Smooth muscle cell (in vitro differentiated cells): ENCODE measurements at regions not wholly inside any gene's neighbourhood (a gene's known extent, or its start where the extent isn't known, plus 50 kb on each side); places are given as distances from the start of the nearest gene placed in this dataset.
"Not testable (repeated sequence)": the region's sequence is repeated elsewhere in the genome, so short reads cannot be mapped to it uniquely, and the experiment has no call there.

Source experiments
- DNase-seq: peaks from one replicate; lab custom pipeline; 2025; ENCODE audit not compliant: unreplicated experiment; lab: John Stamatoyannopoulos, UW
- H2AFZ ChIP-seq: fragments of 200-600 bp; sonication (generic); 2 replicates; pipeline ENCODE4 v1.6.0; 2016; ENCODE audit warnings: antibody characterized with exemption, low read depth, mild to moderate bottlenecking
- H3F3A ChIP-seq: fragments of 200-600 bp; sonication (generic); 2 replicates; pipeline ENCODE4 v1.6.0; 2017; ENCODE audit warnings: antibody characterized with exemption, low read depth
- H3K27ac ChIP-seq: fragments of 200-600 bp; sonication (generic); 2 replicates; pipeline ENCODE4 v1.5.1; 2016; ENCODE audit warnings: low read depth, mild to moderate bottlenecking
- H3K27me3 ChIP-seq: fragments of 200-600 bp; sonication (generic); 2 replicates; pipeline ENCODE4 v1.6.1; 2016; ENCODE audit warnings: low read depth, mild to moderate bottlenecking
- H3K36me3 ChIP-seq: fragments of 200-600 bp; sonication (generic); 2 replicates; pipeline ENCODE4 v1.5.1; 2016; ENCODE audit warnings: low read depth
- H3K4me1 ChIP-seq: fragments of 200-600 bp; sonication (generic); 2 replicates; pipeline ENCODE4 v1.5.1; 2016; ENCODE audit warnings: low read depth
- H3K4me2 ChIP-seq: fragments of 200-600 bp; sonication (generic); 2 replicates; pipeline ENCODE4 v1.6.0; 2016; ENCODE audit warnings: mild to moderate bottlenecking
- H3K4me3 ChIP-seq: fragments of 200-600 bp; sonication (generic); 2 replicates; pipeline ENCODE4 v1.5.1; 2016; ENCODE audit warnings: mild to moderate bottlenecking
- H3K79me2 ChIP-seq: fragments of 200-600 bp; sonication (generic); 2 replicates; pipeline ENCODE4 v1.6.0; 2016; ENCODE audit warnings: low read depth, mild to moderate bottlenecking
- H3K9ac ChIP-seq: fragments of 200-600 bp; sonication (generic); 2 replicates; pipeline ENCODE4 v1.6.0; 2016; ENCODE audit warnings: low read depth
- H3K9me3 ChIP-seq: fragments of 200-600 bp; sonication (generic); replicated peaks from 2 replicates; pipeline ENCODE4 v1.5.1; 2016; ENCODE audit warnings: low read depth
- H4K20me1 ChIP-seq: fragments of 200-600 bp; sonication (generic); 2 replicates; pipeline ENCODE4 v1.6.0; 2016; ENCODE audit warnings: low read depth
- CTCF ChIP-seq: fragments of 200-600 bp; sonication (generic); IDR thresholded peaks from 2 replicates; pipeline ENCODE4 v1.5.1; 2017; ENCODE audit warnings: borderline replicate concordance, mild to moderate bottlenecking, antibody characterized with exemption; ENCODE audit not compliant: insufficient read depth, poor library complexity, severe bottlenecking
- WGBS: methylation state at CpG from one replicate; pipeline ENCODE4 v1.1.7; 2016; ENCODE audit warnings: low lambda C conversion rate; 5-methylcytosine and 5-hydroxymethylcytosine counted together

DNA sequence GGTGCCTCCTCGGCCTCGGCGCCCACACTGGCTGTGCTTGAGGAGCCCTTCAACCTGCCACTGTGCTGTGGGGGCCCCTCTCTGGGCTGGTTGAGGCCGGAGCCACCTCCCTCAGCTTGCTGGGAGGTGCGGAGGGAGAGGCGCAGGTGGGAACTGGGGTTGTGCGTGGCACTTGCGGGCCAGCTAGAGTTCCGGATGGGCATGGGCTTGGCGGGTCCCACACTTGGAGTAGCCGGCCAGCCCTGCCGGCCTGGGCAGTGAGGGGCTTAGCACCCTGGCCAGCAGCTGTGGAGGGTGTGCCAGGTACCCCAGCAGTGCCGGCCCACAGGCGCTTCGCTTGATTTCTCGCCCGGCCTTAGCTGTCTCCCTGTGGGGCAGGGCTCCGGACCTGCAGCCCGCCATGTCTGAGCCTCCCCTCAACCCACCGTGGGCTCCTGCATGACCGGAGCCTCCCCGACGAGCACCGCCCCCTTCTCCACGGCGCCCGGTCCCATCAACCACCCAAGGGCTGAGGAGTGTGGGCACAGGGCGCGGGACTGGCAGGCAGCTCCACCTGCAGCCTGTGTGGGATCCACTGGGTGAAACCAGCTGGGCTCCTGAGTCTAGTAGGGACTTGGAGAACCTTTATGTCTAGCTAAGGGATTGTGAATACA lies 723.8 kb downstream of the DIAPH3 start:
- H3K27ac ChIP-seq: no peak overlapping the region
- H3K27me3 ChIP-seq: no peaks in the 10 kb centered on the region
- H3F3A ChIP-seq: no peaks in the 10 kb centered on the region
- 87% methylated on average over 29 of the region's 29 CpGs for WGBS
- no peak for TF ChIP-seq CTCF
- H3K4me2 ChIP-seq: no peak overlapping the region
- no peak overlapping the region for H2AFZ ChIP-seq
- no peak for DNase-seq
- H3K36me3 ChIP-seq: no peaks in the 10 kb centered on the region
- no peak overlapping the region for H3K9ac ChIP-seq
- no peaks in the 10 kb centered on the region for H3K9me3 ChIP-seq
- H3K79me2 ChIP-seq: no peaks in the 10 kb centered on the region
- H4K20me1 ChIP-seq: no peaks in the 10 kb centered on the region
- no peak overlapping the region for H3K4me3 ChIP-seq
- no peaks in the 10 kb centered on the region for H3K4me1 ChIP-seq

- not testable (repeated sequence) for H3K27ac ChIP-seq, H3K4me1 ChIP-seq, H3F3A ChIP-seq, H3K36me3 ChIP-seq, H3K4me2 ChIP-seq, DNase-seq, H2AFZ ChIP-seq, H3K4me3 ChIP-seq, H3K79me2 ChIP-seq, H4K20me1 ChIP-seq, H3K9me3 ChIP-seq, H3K9ac ChIP-seq, H3K27me3 ChIP-seq
- WGBS: 60% methylated on average over 13 of the region's 13 CpGs
These were observed 722.7 kb downstream of the DIAPH3 start for GRCh38 chr13:59441068-59441467.

DNA sequence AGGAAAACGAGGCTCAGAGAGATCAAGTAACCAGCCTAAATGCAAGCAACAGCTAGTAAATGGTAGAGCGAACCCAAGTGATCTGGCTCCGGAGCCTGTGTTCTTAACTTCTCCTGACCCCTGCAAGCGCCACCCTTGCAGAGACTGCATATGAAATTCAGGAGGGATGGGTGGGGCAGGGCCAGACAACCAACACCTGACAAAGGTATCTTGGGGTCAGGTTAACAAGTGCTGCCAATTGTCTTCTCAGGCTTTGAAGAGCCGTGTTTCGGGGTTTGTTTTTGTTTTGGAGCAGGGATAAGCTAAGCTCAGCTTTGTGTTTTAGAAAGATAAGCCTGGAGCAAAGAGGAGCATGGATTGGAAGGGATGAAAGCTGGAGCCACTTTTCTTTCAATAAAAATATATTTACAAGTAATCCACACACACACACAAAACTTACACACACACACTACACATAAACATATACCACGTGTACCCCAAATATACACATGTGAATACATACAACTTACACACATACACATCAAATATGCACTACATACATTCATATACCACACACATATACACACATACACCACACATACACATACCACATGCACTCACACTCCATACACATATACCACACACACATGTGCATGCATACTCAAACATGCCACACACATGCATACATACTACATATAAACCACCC lies 722.0 kb downstream of the DIAPH3 start:
- 56% methylated on average over 7 of the region's 7 CpGs for WGBS
- H3K27me3 ChIP-seq: no peaks in the 10 kb centered on the region

DNA sequence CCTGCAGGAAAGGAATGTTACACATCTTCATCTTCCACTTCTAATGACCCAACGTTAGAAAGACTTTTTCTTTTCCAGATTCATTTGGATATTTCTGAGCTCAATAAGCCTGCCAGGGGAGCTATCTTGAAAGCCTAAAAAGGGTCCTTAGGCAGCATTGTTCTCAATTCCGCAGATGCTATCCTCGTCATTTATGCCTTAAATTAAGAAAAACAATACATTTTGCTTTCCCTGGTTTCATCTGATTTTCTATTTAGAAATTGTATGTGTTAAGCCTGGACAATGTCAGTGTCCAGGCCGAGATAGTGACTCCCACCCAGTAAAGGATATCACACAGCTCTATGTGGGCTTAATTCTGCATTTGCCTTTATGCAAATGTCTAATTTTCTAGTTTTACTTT lies 721.3 kb downstream of the DIAPH3 start:
- no peak for TF ChIP-seq CTCF
- H3K9me3 ChIP-seq: no peaks in the 10 kb centered on the region
- H3K4me1 ChIP-seq: peaks cover 7% of the 10 kb centered on the region
- H3F3A ChIP-seq: no peaks in the 10 kb centered on the region
- 72% methylated on average over 4 of the region's 4 CpGs for WGBS
- no peak for DNase-seq
- H3K79me2 ChIP-seq: no peaks in the 10 kb centered on the region
- H4K20me1 ChIP-seq: no peaks in the 10 kb centered on the region
- H3K9ac ChIP-seq: no peak overlapping the region
- H3K27ac ChIP-seq: no peak overlapping the region
- H3K36me3 ChIP-seq: no peaks in the 10 kb centered on the region
- no peak overlapping the region for H3K4me2 ChIP-seq
- H2AFZ ChIP-seq: no peak overlapping the region
- H3K4me3 ChIP-seq: no peak overlapping the region
- H3K27me3 ChIP-seq: no peaks in the 10 kb centered on the region

More for the DNA sequence above, 722.0 kb downstream of the DIAPH3 start:
- Histone ChIP-seq H3K4me3 (no peak overlapping the region), H3K27ac (no peak overlapping the region), H3K4me1 (peaks cover under 1% of the 10 kb centered on the region), H4K20me1 (no peaks in the 10 kb centered on the region), H3K36me3 (no peaks in the 10 kb centered on the region), H3F3A (no peaks in the 10 kb centered on the region), H3K9ac (no peak overlapping the region), H3K79me2 (no peaks in the 10 kb centered on the region), H2AFZ (no peak overlapping the region), H3K9me3 (no peaks in the 10 kb centered on the region), H3K4me2 (no peak overlapping the region)
- DNase-seq: no peak
- no peak for TF ChIP-seq CTCF
